Heart right ventricle (tissue), 16 donors: ENCODE measurements at regions not wholly inside any gene's neighbourhood (a gene's known extent, or its start where the extent isn't known, plus 50 kb on each side); places are given as distances from the start of the nearest gene placed in this dataset.

Source experiments
- ATAC-seq, 8 donors: fragments of 200-7000 bp; cut with Tn5 transposase; one replicate each; pipeline ENCODE4 v1.9.1; 2020; ENCODE audit warnings: mild to moderate bottlenecking in 8 of 8, moderate library complexity in 8 of 8, moderate number of reproducible peaks in 1 of 8
- DNase-seq, 2 donors: peaks; one replicate each; pipeline ENCODE4 v3.0.0-alpha.2; 2020
- H3K27ac ChIP-seq, 10 donors: fragments of 200-600 bp; sonication (generic) in 2 of 10; one replicate each; pipeline versions ENCODE4 v1.5.0 to v1.8.0; 2020 to 2022; ENCODE audit warnings: mild to moderate bottlenecking in 3 of 10
- H3K27me3 ChIP-seq, 7 donors: fragments of 200-600 bp; one replicate each; pipeline ENCODE4 v1.8.0; 2021 to 2022; ENCODE audit warnings: mild to moderate bottlenecking in 2 of 7
- H3K36me3 ChIP-seq, 9 donors: fragments of 200-600 bp; sonication (generic) in 1 of 9; one replicate each; pipeline versions ENCODE4 v1.5.0 to v1.8.0; 2020 to 2022; ENCODE audit warnings: mild to moderate bottlenecking in 2 of 9
- H3K4me1 ChIP-seq, 9 donors: fragments of 200-600 bp; sonication (generic) in 1 of 9; one replicate each; pipeline versions ENCODE4 v1.5.0 to v1.8.0; 2020 to 2022; ENCODE audit warnings: mild to moderate bottlenecking in 4 of 9
- H3K4me3 ChIP-seq, 10 donors: fragments of 200-600 bp; sonication (generic) in 2 of 10; one replicate each; pipeline versions ENCODE4 v1.5.0 to v1.8.0; 2020 to 2022; ENCODE audit warnings: mild to moderate bottlenecking in 7 of 10, moderate library complexity in 2 of 10
- H3K9me3 ChIP-seq, 11 donors: fragments of 200-600 bp in 10 of 11; sonication (generic) in 2 of 11; one replicate each; pipeline versions ENCODE4 v1.5.0 to v1.8.0; 2013 to 2022; ENCODE audit warnings: mild to moderate bottlenecking in 2 of 11, control low read depth in 1 of 11, moderate library complexity in 1 of 11
- WGBS, 2 donors: extraction: QIAGEN DNeasy Blood & Tissue Kit; methylation state at CpG; one replicate each; pipeline ENCODE4 v1.1.7; 2013; ENCODE audit warnings: inconsistent platforms in 1 of 2; 5-methylcytosine and 5-hydroxymethylcytosine counted together
- intact Hi-C, 10 donors: fragments of 100-400 bp; cut with DNase I; formaldehyde crosslinking; loops; one replicate each; pipeline versions ENCODE4 v1.11.1 to v1.14.2; 2022
- TF ChIP-seq, protein P1 (sequence below), 9 donors: fragments of 200-600 bp; sonication (generic) in 2 of 9; IDR thresholded peaks; one replicate each; pipeline versions ENCODE4 v1.5.0 to v1.8.0; 2021 to 2022; ENCODE audit warnings: antibody characterized with exemption in 9 of 9, mild to moderate bottlenecking in 5 of 9, moderate library complexity in 1 of 9
- donor health status: Arrhythmogenic right ventricular cardiomyopathy.
- donor health status: ischemic (EF 13 %, LVEDD 7.1; RV severe dilation, severe dysfunction).
- donor health status: healthy with polysubstance abuse.
- donor health status: DM: no; HTN: yes; CAD: no.
- donor health status: DM: no; HTN: no; CAD: no.
- donor health status: ischemic (EF 25% LVEDD 6.9; RV normal size, moderate dysfunction).
- donor health status: ischemic (EF 25% LVEDD 5.7; RV mildly dilated, moderate dysfunction).
- donor health status: healthy.
- donor health status: DM: yes; HTN: yes; CAD: no.
- donor health status: Ischemic cardiomyopathy.
- donor health status: ischemic (EF 35%, LVEDD 5.7; RV mildly dilated, moderate dysfunction).
- donor health status: nonischemic (EF 11% LVEDD 7.7; RV severe dilation, severe dysfunction).
- donor health status: DM: yes; HTN: yes; CAD: no.
- donor health status: PGD.
- donor health status: ischemic (EF 29% LVEDD 5.4; RV normal size, mild dysfunction).
- donor health status: nonischemic (EF 23%, LVEDD 6.1; RV moderate dilation, normal function).

DNA sequence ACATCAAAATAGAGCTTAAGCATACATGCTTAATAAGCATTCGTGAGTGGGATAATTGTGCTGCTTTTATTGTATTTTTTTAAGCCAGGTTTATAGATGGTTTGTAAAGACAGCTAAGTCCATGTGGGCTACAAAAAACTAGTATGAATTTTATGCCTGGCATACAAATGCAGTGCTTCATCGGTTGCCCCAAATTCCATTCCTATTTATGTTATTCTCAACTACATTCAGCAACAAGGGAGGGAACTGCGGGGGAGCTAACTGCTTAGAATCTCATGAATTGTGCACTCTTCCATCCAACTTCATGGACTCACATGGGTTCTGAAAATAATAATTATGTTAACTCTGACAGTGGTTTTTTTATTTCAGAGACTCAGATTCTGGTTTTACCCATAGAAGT, 199.2 kb downstream of the FAM170A start:
- WGBS, 2 donors = 68 to 79% methylated on average over 3 of the region's 3 CpGs
- Histone ChIP-seq H3K9me3 (no peaks in the 10 kb centered on the region), H3K27me3 (no peaks in the 10 kb centered on the region), H3K27ac (no peak overlapping the region), H3K4me1 (no peaks in the 10 kb centered on the region), H3K4me3 (no peak overlapping the region), H3K36me3 (no peaks in the 10 kb centered on the region)
- TF ChIP-seq, protein P1, sequence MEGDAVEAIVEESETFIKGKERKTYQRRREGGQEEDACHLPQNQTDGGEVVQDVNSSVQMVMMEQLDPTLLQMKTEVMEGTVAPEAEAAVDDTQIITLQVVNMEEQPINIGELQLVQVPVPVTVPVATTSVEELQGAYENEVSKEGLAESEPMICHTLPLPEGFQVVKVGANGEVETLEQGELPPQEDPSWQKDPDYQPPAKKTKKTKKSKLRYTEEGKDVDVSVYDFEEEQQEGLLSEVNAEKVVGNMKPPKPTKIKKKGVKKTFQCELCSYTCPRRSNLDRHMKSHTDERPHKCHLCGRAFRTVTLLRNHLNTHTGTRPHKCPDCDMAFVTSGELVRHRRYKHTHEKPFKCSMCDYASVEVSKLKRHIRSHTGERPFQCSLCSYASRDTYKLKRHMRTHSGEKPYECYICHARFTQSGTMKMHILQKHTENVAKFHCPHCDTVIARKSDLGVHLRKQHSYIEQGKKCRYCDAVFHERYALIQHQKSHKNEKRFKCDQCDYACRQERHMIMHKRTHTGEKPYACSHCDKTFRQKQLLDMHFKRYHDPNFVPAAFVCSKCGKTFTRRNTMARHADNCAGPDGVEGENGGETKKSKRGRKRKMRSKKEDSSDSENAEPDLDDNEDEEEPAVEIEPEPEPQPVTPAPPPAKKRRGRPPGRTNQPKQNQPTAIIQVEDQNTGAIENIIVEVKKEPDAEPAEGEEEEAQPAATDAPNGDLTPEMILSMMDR (IDR thresholded peaks at IDR 0.05) = no peak
- intact Hi-C loops = no loop called here
- ATAC-seq = no peak
- no peak for DNase-seq

DNA sequence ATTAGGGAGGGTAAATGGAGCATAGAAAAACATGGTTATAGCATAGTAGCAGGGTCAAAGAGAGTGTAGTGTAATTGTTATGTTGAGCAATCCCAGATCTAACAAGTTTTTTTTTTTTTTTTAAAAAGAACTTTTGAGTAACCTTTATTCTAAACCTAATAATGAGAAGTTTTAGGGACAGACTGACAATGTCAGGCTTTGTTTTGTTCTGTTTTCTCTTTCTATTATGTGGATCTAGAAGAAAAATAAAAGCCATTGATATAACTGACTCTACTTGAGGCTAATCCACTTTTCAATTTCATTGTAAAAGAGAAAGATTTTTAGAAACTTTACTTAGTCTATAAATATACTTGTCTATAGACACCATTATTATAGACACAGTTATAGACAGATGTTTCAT, 200.0 kb downstream of the FAM170A start:
- H3K9me3 ChIP-seq = no peaks in the 10 kb centered on the region
- H3K36me3 ChIP-seq = no peaks in the 10 kb centered on the region
- no peak overlapping the region for H3K4me3 ChIP-seq
- no peak for DNase-seq
- ATAC-seq = no peak
- TF ChIP-seq, protein P1 (IDR thresholded peaks at IDR 0.05) = no peak
- no peaks in the 10 kb centered on the region for H3K27me3 ChIP-seq
- intact Hi-C loops = no loop called here
- H3K4me1 ChIP-seq = no peaks in the 10 kb centered on the region
- H3K27ac ChIP-seq = no peak overlapping the region

DNA sequence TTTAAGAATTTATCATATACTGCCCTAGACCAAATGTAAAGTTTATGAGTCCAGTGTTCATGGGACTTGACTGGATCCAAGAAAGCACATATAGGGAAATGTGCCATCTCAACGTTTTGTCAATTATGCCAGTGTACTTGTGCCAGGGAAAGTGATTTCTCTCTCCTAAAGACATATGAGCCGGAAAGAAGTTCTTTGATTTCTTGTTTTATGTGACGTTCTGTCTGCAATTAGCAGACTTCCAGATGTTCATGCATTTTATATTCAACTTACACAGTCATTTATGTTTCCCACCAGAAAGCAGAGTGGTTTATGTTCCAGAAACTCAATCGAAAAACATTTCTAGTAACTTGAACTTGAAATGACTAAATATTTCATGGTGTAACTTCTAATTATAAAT, 203.8 kb downstream of the FAM170A start:
- Histone ChIP-seq H3K9me3 (peaks cover 0 to 1% (median 0%) of the 10 kb centered on the region in 11 donors), H3K4me1 (no peaks in the 10 kb centered on the region), H3K27ac (no peak overlapping the region), H3K36me3 (no peaks in the 10 kb centered on the region), H3K4me3 (no peak overlapping the region), H3K27me3 (no peaks in the 10 kb centered on the region)
- TF ChIP-seq, protein P1 (IDR thresholded peaks at IDR 0.05) = no peak
- ATAC-seq (no peak), DNase-seq (no peak)
- intact Hi-C loops = no loop called here
- 78 to 87% methylated on average over 4 of the region's 4 CpGs for WGBS, 2 donors

DNA sequence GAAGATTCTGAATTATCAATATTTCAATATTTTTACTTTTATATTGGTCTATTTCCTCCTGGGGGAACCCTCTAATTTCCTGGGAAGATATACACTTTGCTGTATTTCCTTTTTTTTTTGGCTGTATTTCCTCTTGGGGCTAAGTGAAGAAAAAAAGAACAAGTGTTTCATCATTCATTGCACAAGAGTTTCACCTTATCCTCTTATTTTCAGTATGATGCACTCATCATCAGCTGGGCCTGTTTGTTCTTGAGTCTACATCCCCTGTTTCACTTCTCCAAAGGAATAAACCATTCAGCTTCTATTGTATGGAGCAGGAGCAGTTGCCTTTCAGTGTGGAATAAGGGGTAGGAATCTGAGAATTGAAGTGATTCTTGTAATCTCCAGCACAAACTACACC, 210.8 kb downstream of the FAM170A start:
- Histone ChIP-seq H3K36me3 (no peaks in the 10 kb centered on the region), H3K27me3 (no peaks in the 10 kb centered on the region), H3K9me3 (peaks cover 0 to 14% (median 0%) of the 10 kb centered on the region in 11 donors), H3K4me3 (no peak overlapping the region), H3K27ac (no peak overlapping the region), H3K4me1 (no peaks in the 10 kb centered on the region)
- ATAC-seq (no peak), DNase-seq (no peak)
- TF ChIP-seq, protein P1 (IDR thresholded peaks at IDR 0.05) = no peak
- intact Hi-C loops = no loop called here

DNA sequence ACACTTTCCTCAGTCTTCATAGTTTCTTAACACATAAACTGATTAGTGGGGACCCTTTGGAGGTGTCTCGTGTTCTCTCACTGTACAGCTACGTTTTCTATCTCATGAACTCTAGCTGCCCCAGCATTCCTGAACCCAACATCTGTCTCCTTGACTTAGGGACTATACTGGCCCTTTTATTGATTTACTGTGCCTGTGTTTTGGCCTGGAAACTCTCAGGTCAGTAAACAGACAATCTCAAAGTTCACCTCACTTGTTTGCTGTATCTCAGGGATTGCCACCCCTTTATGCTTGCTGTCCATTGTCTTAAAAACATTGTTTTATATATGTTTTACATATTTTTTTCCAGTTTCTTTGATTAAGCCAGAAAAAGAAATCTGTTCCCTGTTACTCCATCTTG, 222.8 kb downstream of the FAM170A start:
- TF ChIP-seq, protein P1 (IDR thresholded peaks at IDR 0.05) = no peak
- ATAC-seq = no peak
- WGBS, 2 donors = 43 to 45% methylated on average over 2 of the region's 2 CpGs
- Histone ChIP-seq H3K9me3 (peaks cover 0 to 10% (median 0%) of the 10 kb centered on the region in 11 donors), H3K4me1 (no peaks in the 10 kb centered on the region), H3K27ac (no peak overlapping the region), H3K36me3 (no peaks in the 10 kb centered on the region), H3K4me3 (no peak overlapping the region), H3K27me3 (no peaks in the 10 kb centered on the region)
- intact Hi-C loops = no loop called here
- no peak for DNase-seq
